ENCODE measurements at regions not wholly inside any gene's neighbourhood (a gene's known extent, or its start where the extent isn't known, plus 50 kb on each side); places are given as distances from the start of the nearest gene placed in this dataset.

GRCh38 chr5:92641031-92641962 is 939.7 kb downstream of the NR2F1-AS1 start:
- Histone ChIP-seq H3K27me3 (ENCODE audit: low read depth) (no peaks in the 10 kb centered on the region), H3K36me3 (no peaks in the 10 kb centered on the region), H3K27ac (no peak overlapping the region), H3K4me3 (peak overlapping the region; percentile 31), H3K9me3 (no peaks in the 10 kb centered on the region), H3K4me1 (peaks cover 6% of the 10 kb centered on the region)
- no peak for TF ChIP-seq CTCF (IDR thresholded peaks at IDR 0.05)
- intact Hi-C loops (cut with DNase I): no loop called here
- peak in 1 of 2 donors; percentile 51 for ATAC-seq
- no peak for DNase-seq

GRCh38 chr5:92640340-92640739 is 940.7 kb downstream of the NR2F1-AS1 start:
- ATAC-seq: no peak
- TF ChIP-seq CTCF (IDR thresholded peaks at IDR 0.05): no peak
- no peaks in the 10 kb centered on the region for H3K36me3 ChIP-seq

GRCh38 chr5:92637960-92638359 is 943.1 kb downstream of the NR2F1-AS1 start:
- Histone ChIP-seq H3K27ac (no peak overlapping the region), H3K36me3 (no peaks in the 10 kb centered on the region), H3K4me1 (peaks cover 6% of the 10 kb centered on the region), H3K27me3 (ENCODE audit: low read depth) (no peaks in the 10 kb centered on the region), H3K4me3 (no peak overlapping the region), H3K9me3 (no peaks in the 10 kb centered on the region)
- ATAC-seq (no peak), DNase-seq (no peak)
- TF ChIP-seq CTCF (IDR thresholded peaks at IDR 0.05): no peak
- intact Hi-C loops (cut with DNase I): no loop called here

More at GRCh38 chr5:92640340-92640739, 940.7 kb downstream of the NR2F1-AS1 start:
- no peak for DNase-seq
- peaks cover 6% of the 10 kb centered on the region for H3K4me1 ChIP-seq
- intact Hi-C loops (cut with DNase I): no loop called here
- no peaks in the 10 kb centered on the region for H3K9me3 ChIP-seq
- no peak overlapping the region for H3K4me3 ChIP-seq
- no peaks in the 10 kb centered on the region for H3K27me3 ChIP-seq (ENCODE audit: low read depth)
- no peak overlapping the region for H3K27ac ChIP-seq

GRCh38 chr5:92637247-92637646 is 943.8 kb downstream of the NR2F1-AS1 start:
- no peak overlapping the region for H3K27ac ChIP-seq
- peaks cover 6% of the 10 kb centered on the region for H3K4me1 ChIP-seq
- H3K27me3 ChIP-seq (ENCODE audit: low read depth): no peaks in the 10 kb centered on the region
- H3K4me3 ChIP-seq: no peak overlapping the region
- TF ChIP-seq CTCF (IDR thresholded peaks at IDR 0.05): no peak
- DNase-seq (no peak), ATAC-seq (no peak)
- H3K9me3 ChIP-seq: no peaks in the 10 kb centered on the region
- H3K36me3 ChIP-seq: no peaks in the 10 kb centered on the region
- intact Hi-C loops (cut with DNase I): no loop called here

- intact Hi-C loops (cut with DNase I): no loop called here
- H3K27me3 ChIP-seq (ENCODE audit: low read depth): no peaks in the 10 kb centered on the region
- no peaks in the 10 kb centered on the region for H3K36me3 ChIP-seq
- no peak overlapping the region for H3K27ac ChIP-seq
- no peaks in the 10 kb centered on the region for H3K9me3 ChIP-seq
- no peak overlapping the region for H3K4me3 ChIP-seq
- ATAC-seq: no peak
- TF ChIP-seq CTCF (IDR thresholded peaks at IDR 0.05): no peak
- no peak for DNase-seq
- H3K4me1 ChIP-seq: no peaks in the 10 kb centered on the region
Measured at GRCh38 chr5:92635001-92635461, 946.0 kb downstream of the NR2F1-AS1 start.

Data from lower lobe of right lung (tissue), 2 donors.